Activated CD8-positive, alpha-beta T cell treated with anti-CD3 and anti-CD28 coated beads for 36 hours (primary cell): ENCODE measurements at regions not wholly inside any gene's neighbourhood (a gene's known extent, or its start where the extent isn't known, plus 50 kb on each side); places are given as distances from the start of the nearest gene placed in this dataset.

ENCODE experiments used
- ATAC-seq: fragments of 200-7000 bp; cut with Tn5 transposase; one replicate; pipeline ENCODE4 v1.10.0; 2021; ENCODE audit warnings: mild to moderate bottlenecking, moderate library complexity
- CTCF ChIA-PET: fragments of 350-600 bp; sonication (Branson Sonifier 250); formaldehyde crosslinking; loops from one replicate; lab custom pipeline; 2021; ENCODE audit warnings: antibody characterized with exemption; lab: Charles Lee
- POLR2A ChIA-PET: fragments of 350-600 bp; sonication (Branson Sonifier 250); formaldehyde crosslinking; loops from one replicate; lab custom pipeline; 2021; ENCODE audit warnings: antibody characterized with exemption; lab: Charles Lee
- DNase-seq: peaks from one replicate; pipeline ENCODE4 v3.0.0-alpha.2; 2020
- H3K27ac Mint-ChIP-seq: one replicate; pipeline ENCODE4 v1.8.0; 2021; ENCODE audit warnings: mild to moderate bottlenecking, mixed read lengths
- H3K27me3 Mint-ChIP-seq: one replicate; pipeline ENCODE4 v1.8.0; 2021; ENCODE audit warnings: mixed read lengths
- H3K36me3 Mint-ChIP-seq: one replicate; pipeline ENCODE4 v1.8.0; 2021; ENCODE audit warnings: low read depth, mixed read lengths
- H3K4me1 Mint-ChIP-seq: one replicate; pipeline ENCODE4 v1.8.0; 2021; ENCODE audit warnings: low read depth, mixed read lengths
- H3K4me3 Mint-ChIP-seq: one replicate; pipeline ENCODE4 v1.8.0; 2021; ENCODE audit warnings: mild to moderate bottlenecking, moderate library complexity, mixed read lengths
- H3K9me3 Mint-ChIP-seq: one replicate; pipeline ENCODE4 v1.8.0; 2021; ENCODE audit warnings: mixed read lengths
- intact Hi-C: fragments of 100-400 bp; cut with micrococcal nuclease; formaldehyde crosslinking; loops from one replicate; pipeline ENCODE4 v1.10.0; 2022
- TF ChIP-seq, protein P1 (sequence below): fragments of 200-600 bp; IDR thresholded peaks from one replicate; pipeline ENCODE4 v1.8.0; 2022; ENCODE audit warnings: antibody characterized with exemption, mild to moderate bottlenecking

GRCh38 chr2:122277956-122278355 is 522.5 kb downstream of the TSN start:
- TF ChIP-seq, protein P1, sequence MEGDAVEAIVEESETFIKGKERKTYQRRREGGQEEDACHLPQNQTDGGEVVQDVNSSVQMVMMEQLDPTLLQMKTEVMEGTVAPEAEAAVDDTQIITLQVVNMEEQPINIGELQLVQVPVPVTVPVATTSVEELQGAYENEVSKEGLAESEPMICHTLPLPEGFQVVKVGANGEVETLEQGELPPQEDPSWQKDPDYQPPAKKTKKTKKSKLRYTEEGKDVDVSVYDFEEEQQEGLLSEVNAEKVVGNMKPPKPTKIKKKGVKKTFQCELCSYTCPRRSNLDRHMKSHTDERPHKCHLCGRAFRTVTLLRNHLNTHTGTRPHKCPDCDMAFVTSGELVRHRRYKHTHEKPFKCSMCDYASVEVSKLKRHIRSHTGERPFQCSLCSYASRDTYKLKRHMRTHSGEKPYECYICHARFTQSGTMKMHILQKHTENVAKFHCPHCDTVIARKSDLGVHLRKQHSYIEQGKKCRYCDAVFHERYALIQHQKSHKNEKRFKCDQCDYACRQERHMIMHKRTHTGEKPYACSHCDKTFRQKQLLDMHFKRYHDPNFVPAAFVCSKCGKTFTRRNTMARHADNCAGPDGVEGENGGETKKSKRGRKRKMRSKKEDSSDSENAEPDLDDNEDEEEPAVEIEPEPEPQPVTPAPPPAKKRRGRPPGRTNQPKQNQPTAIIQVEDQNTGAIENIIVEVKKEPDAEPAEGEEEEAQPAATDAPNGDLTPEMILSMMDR, result no peak
- no peak overlapping the region for H3K27ac Mint-ChIP-seq
- ChIA-PET CTCF (no interaction called here), POLR2A (no interaction called here)
- intact Hi-C loops, result no loop called here
- H3K27me3 Mint-ChIP-seq, result no peaks in the 10 kb centered on the region
- ATAC-seq (no peak), DNase-seq (no peak)
- peaks cover 2% of the 10 kb centered on the region for H3K9me3 Mint-ChIP-seq
- no peaks in the 10 kb centered on the region for H3K4me1 Mint-ChIP-seq
- H3K4me3 Mint-ChIP-seq, result no peak overlapping the region
- H3K36me3 Mint-ChIP-seq, result no peaks in the 10 kb centered on the region

GRCh38 chr2:122300758-122301157 is 545.3 kb downstream of the TSN start:
- Mint-ChIP-seq H3K4me3 (no peak overlapping the region), H3K4me1 (no peaks in the 10 kb centered on the region), H3K27me3 (no peaks in the 10 kb centered on the region), H3K27ac (no peak overlapping the region), H3K36me3 (no peaks in the 10 kb centered on the region), H3K9me3 (peaks cover 7% of the 10 kb centered on the region)
- intact Hi-C loops, result no loop called here
- ChIA-PET CTCF (no interaction called here), POLR2A (no interaction called here)
- ATAC-seq, result no peak
- DNase-seq, result no peak
- TF ChIP-seq, protein P1, result no peak

DNA sequence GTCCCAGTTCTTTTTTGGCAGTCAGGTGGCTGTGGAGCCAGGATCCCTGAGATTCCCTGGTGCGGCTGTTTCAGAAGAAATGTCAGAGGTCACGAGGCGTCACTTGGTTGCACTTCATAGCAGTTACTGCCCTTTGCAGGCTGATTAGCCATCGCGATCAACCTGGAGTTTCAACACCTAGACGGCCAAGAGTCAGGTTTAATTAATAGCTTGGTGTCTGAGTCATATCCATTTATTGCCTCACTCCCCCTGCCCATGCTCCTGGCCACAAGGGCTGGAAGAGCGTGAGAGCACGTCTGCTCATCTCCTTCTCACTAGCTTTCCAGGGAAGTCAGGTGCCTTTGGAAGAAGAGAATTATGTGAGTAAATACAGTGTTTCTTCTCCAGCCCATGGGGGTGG is 552.3 kb downstream of the TSN start:
- intact Hi-C loops, result no loop called here
- Mint-ChIP-seq H3K27ac (no peak overlapping the region), H3K9me3 (no peaks in the 10 kb centered on the region), H3K4me3 (no peak overlapping the region), H3K36me3 (no peaks in the 10 kb centered on the region), H3K27me3 (no peaks in the 10 kb centered on the region), H3K4me1 (no peaks in the 10 kb centered on the region)
- POLR2A ChIA-PET, result no interaction called here
- ATAC-seq, result no peak
- no peak for DNase-seq
- CTCF ChIA-PET, result no interaction called here
- TF ChIP-seq, protein P1, result no peak

DNA sequence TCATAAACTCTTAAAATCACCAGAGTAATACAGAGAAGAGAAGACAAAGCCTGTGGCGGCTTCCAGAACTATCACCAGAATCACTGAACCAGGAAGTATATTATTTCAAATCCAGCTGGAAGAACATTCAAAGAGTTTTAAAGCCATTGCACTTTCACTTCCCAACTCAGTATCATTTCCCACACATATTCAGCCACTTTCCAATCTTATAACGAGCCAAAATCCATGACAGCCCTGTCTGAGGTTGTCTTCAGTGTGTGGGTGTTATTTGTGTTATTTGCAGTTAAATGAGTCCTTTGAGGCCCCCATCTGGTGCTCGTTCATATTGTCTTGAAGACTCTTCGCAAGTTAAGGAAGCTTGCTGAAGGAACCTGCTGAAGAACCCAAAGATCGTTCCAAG is 559.9 kb downstream of the TSN start:
- Mint-ChIP-seq H3K27ac (no peak overlapping the region), H3K9me3 (peaks cover 2% of the 10 kb centered on the region), H3K4me3 (no peak overlapping the region), H3K4me1 (no peaks in the 10 kb centered on the region), H3K27me3 (no peaks in the 10 kb centered on the region), H3K36me3 (no peaks in the 10 kb centered on the region)
- intact Hi-C loops, result no loop called here
- TF ChIP-seq, protein P1, result no peak
- ChIA-PET CTCF (no interaction called here), POLR2A (no interaction called here)
- ATAC-seq (no peak), DNase-seq (no peak)

- no peaks in the 10 kb centered on the region for H3K4me1 Mint-ChIP-seq
- H3K27me3 Mint-ChIP-seq, result no peaks in the 10 kb centered on the region
These were observed 564.2 kb downstream of the TSN start for GRCh38 chr2:122319539-122320132.

More at GRCh38 chr2:122319539-122320132, 564.2 kb downstream of the TSN start:
- ChIA-PET POLR2A (no interaction called here), CTCF (no interaction called here)
- intact Hi-C loops, result no loop called here
- no peak overlapping the region for H3K4me3 Mint-ChIP-seq
- peaks cover 2% of the 10 kb centered on the region for H3K9me3 Mint-ChIP-seq
- no peak overlapping the region for H3K27ac Mint-ChIP-seq
- ATAC-seq, result no peak
- DNase-seq, result no peak
- TF ChIP-seq, protein P1, result no peak
- no peaks in the 10 kb centered on the region for H3K36me3 Mint-ChIP-seq
